ENCODE measurements at regions not wholly inside any gene's neighbourhood (a gene's known extent, or its start where the extent isn't known, plus 50 kb on each side); places are given as distances from the start of the nearest gene placed in this dataset.

DNA sequence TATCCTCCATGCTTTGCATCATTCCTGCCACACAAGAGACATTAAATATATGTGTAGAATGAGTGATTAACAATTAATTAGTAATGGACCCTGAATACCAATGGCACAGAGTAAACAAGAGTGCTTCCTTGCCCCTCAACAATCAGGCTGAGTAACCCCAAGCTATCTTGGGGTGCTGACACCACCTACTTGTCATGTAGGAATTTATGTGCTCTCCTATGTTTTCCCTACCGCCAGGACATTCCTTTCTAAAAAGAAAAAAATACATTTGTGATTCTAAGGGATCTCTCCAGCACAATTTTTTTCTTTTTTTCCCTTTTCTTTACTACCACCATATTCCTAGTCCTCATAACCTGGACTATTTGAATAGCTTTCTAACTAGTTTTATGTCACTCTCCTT lies 449.1 kb downstream of the MFSD1 start:
- WGBS, 2 donors = 53 to 74% methylated on average over 1 of the region's 1 CpG

DNA sequence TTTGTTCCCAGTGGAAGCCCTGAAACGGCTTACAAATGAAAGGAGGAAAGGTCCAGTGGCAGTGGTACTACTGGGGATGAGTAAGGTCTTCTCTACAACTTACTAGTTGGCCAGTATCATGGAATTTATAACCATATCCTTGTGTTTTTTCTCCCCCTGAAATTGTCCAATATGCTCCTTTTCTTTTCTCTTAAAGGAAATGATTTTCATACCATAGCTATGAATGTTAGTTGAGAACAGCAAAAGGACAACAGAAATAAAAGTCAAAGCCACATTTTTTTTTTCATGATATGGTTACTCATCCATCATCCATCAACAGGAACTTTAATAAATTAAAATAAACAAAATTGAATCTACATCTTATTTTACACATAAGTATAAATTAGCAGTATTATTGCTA lies 450.4 kb downstream of the MFSD1 start:
- peaks cover 0 to 17% (median 7%) of the 10 kb centered on the region in 3 donors for H3K9me3 ChIP-seq
- 38 to 50% methylated on average over 1 of the region's 1 CpG for WGBS, 2 donors
- TF ChIP-seq, protein P1, sequence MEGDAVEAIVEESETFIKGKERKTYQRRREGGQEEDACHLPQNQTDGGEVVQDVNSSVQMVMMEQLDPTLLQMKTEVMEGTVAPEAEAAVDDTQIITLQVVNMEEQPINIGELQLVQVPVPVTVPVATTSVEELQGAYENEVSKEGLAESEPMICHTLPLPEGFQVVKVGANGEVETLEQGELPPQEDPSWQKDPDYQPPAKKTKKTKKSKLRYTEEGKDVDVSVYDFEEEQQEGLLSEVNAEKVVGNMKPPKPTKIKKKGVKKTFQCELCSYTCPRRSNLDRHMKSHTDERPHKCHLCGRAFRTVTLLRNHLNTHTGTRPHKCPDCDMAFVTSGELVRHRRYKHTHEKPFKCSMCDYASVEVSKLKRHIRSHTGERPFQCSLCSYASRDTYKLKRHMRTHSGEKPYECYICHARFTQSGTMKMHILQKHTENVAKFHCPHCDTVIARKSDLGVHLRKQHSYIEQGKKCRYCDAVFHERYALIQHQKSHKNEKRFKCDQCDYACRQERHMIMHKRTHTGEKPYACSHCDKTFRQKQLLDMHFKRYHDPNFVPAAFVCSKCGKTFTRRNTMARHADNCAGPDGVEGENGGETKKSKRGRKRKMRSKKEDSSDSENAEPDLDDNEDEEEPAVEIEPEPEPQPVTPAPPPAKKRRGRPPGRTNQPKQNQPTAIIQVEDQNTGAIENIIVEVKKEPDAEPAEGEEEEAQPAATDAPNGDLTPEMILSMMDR (IDR thresholded peaks at IDR 0.05) = no peak
- no peak for TF ChIP-seq POLR2A (IDR thresholded peaks at IDR 0.05)
- H3K27ac ChIP-seq = no peak overlapping the region
- H3K27me3 ChIP-seq = no peaks in the 10 kb centered on the region
- DNase-seq = no peak
- no peaks in the 10 kb centered on the region for H3K4me1 ChIP-seq
- intact Hi-C loops (cut with DNase I) = no loop called here
- H3K4me3 ChIP-seq = no peak overlapping the region
- no peaks in the 10 kb centered on the region for H3K36me3 ChIP-seq

More for the DNA sequence above, 449.1 kb downstream of the MFSD1 start:
- Histone ChIP-seq H3K27me3 (no peaks in the 10 kb centered on the region), H3K36me3 (no peaks in the 10 kb centered on the region), H3K4me1 (no peaks in the 10 kb centered on the region), H3K27ac (no peak overlapping the region), H3K4me3 (no peak overlapping the region), H3K9me3 (peaks cover 0 to 17% (median 7%) of the 10 kb centered on the region in 3 donors)
- intact Hi-C loops (cut with DNase I) = no loop called here
- no peak for DNase-seq
- TF ChIP-seq, protein P1 (IDR thresholded peaks at IDR 0.05) = no peak
- no peak for TF ChIP-seq POLR2A (IDR thresholded peaks at IDR 0.05)

DNA sequence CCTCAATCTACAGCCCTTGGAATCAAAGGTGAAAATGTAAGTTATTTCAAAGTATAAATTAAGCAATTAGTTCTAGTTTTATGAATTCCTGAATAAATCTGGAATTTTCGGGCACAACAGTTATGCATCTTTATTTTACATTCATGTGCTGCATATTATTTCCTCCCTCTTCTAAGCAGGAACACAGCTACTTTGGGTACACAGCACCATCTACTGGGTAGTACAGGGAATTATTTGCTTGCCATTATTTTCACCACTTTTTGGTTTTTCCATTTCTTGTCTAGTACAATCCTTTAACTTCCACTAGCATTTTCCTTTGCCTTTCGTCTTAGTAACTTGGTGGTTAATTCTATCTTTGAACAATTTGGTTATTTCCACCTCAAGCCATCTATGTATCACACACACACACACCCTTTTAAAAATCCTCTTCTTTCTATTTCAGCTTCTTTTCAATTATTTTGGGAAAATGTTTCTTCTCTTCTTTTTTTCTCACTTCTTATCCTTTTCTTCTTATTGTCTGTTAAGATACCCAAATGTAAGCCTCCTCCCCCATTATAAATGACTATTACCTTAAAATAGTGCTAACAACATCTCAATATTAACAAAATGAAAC lies 451.0 kb downstream of the MFSD1 start:
- WGBS, 2 donors = 13 to 30% methylated on average over 2 of the region's 2 CpGs
- DNase-seq = no peak
- no peaks in the 10 kb centered on the region for H3K4me1 ChIP-seq
- H3K27ac ChIP-seq = no peak overlapping the region
- TF ChIP-seq, protein P1 (IDR thresholded peaks at IDR 0.05) = peak in 5 of 6 experiments; percentile 21 to 62 (median 41)
- no peak for TF ChIP-seq POLR2A (IDR thresholded peaks at IDR 0.05)
- no peaks in the 10 kb centered on the region for H3K27me3 ChIP-seq
- H3K9me3 ChIP-seq = peaks cover 0 to 17% (median 7%) of the 10 kb centered on the region in 3 donors
- H3K4me3 ChIP-seq = no peak overlapping the region
- intact Hi-C loops (cut with DNase I) = no loop called here
- H3K36me3 ChIP-seq = no peaks in the 10 kb centered on the region

DNA sequence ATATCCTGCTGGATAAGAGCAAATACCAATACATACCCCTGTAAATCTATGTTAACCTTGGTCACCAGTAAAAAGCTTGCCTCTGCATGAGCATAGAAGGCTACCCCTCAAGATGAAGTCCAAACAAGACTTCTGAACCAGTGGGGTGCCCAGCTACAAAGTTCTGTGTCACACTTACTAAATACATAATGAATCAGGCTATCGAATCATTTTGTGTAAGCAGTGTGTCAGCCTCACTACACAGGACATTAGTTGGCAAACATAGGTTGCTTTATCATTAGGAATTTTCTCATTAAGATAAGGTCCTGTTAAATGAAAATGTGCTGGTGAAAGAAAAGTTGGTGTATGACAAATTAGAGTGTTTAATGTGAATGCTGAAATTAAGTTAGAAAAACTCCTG lies 452.0 kb downstream of the MFSD1 start:
- no peaks in the 10 kb centered on the region for H3K4me1 ChIP-seq
- no peaks in the 10 kb centered on the region for H3K27me3 ChIP-seq
- DNase-seq = no peak
- H3K27ac ChIP-seq = no peak overlapping the region
- H3K4me3 ChIP-seq = no peak overlapping the region
- intact Hi-C loops (cut with DNase I) = no loop called here
- TF ChIP-seq, protein P1 (IDR thresholded peaks at IDR 0.05) = no peak
- TF ChIP-seq POLR2A (IDR thresholded peaks at IDR 0.05) = no peak
- WGBS, 2 donors = 36 to 56% methylated on average over 1 of the region's 1 CpG
- H3K36me3 ChIP-seq = no peaks in the 10 kb centered on the region
- peaks cover 0 to 17% (median 7%) of the 10 kb centered on the region in 3 donors for H3K9me3 ChIP-seq

DNA sequence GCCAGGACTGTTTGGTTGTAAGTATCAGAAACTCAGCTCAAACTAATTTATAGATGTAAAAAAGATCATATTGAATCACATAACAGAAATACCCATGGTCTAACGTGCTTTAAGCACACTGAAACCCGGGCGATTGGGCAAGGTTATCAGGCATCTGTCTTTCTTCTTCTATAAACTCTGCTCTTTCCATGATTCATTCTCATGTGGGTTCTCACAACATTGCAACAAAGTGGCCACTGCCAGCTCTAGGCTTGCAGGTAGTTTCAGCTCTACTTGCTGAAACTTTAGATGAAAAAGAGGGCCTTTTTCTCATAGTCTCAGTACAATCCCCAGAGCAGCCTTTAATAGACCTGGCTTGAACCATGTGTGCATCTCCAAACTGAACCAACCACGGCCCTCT lies 456.1 kb downstream of the MFSD1 start:
- no peaks in the 10 kb centered on the region for H3K4me1 ChIP-seq
- no peak for DNase-seq
- TF ChIP-seq POLR2A (IDR thresholded peaks at IDR 0.05) = no peak
- TF ChIP-seq, protein P1 (IDR thresholded peaks at IDR 0.05) = no peak
- 67 to 80% methylated on average over 3 of the region's 4 CpGs for WGBS, 2 donors
- H3K9me3 ChIP-seq = peaks cover 0 to 4% (median 0%) of the 10 kb centered on the region in 3 donors
- H3K4me3 ChIP-seq = no peak overlapping the region
- no peak overlapping the region for H3K27ac ChIP-seq
- H3K36me3 ChIP-seq = no peaks in the 10 kb centered on the region
- intact Hi-C loops (cut with DNase I) = loop anchor here (5.0 kb wide), 1 partner anchor 411 kb away; no protein-coding TSS in a partner anchor
- H3K27me3 ChIP-seq = peaks cover 0 to 7% (median 0%) of the 10 kb centered on the region in 4 donors
